ENCODE measurements at regions not wholly inside any gene's neighbourhood (a gene's known extent, or its start where the extent isn't known, plus 50 kb on each side); places are given as distances from the start of the nearest gene placed in this dataset.

DNA sequence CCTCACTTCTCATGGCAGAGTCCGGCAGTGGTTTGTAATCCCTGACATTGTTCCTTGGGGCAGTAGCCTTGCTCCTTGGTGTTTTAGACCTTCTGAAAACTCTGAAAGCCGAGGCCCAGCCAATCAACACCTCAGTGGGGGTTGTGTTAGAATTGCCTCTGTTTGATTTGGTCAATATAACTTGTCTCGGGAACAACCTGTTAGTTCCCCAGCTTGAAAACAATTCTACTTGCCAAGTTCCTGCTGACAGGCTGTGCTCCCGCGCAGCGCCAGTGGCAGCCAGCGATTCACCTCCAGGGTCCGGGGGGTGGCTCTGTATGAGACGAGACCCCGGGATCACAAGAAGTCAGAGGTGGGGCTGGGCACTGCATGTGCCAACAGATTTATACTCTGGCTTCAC, 81.4 kb upstream of the MEDAG start:
- Histone ChIP-seq H4K20me1 (ENCODE audit: control insufficient read depth, extremely low read depth, insufficient read depth, low read length) (no peaks in the 10 kb centered on the region), H3K79me2 (ENCODE audit: control insufficient read depth, insufficient read depth, low read length) (no peaks in the 10 kb centered on the region), H3K9ac (ENCODE audit: control insufficient read depth, extremely low read depth, insufficient read depth, low read length) (no peak overlapping the region), H3K4me1 (ENCODE audit: control insufficient read depth, extremely low read depth, insufficient read depth, low read length) (peaks cover 25% of the 10 kb centered on the region), H3K27ac (ENCODE audit: control insufficient read depth, insufficient read depth, low read length) (no peak overlapping the region), H3K4me3 (ENCODE audit: control insufficient read depth in 2 of 3, extremely low read depth in 1 of 3, insufficient read depth in 2 of 3, low read depth in 1 of 3, low read length in 3 of 3) (no peak overlapping the region), H2AFZ (ENCODE audit: control insufficient read depth, low read length) (no peak overlapping the region), H3K9me1 (ENCODE audit: control insufficient read depth, extremely low read depth, insufficient read depth, low read length) (no peaks in the 10 kb centered on the region), H3K9me3 (ENCODE audit: control insufficient read depth, low read depth, low read length) (no peaks in the 10 kb centered on the region), H3K4me2 (ENCODE audit: control insufficient read depth, extremely low read depth, insufficient read depth, low read depth, low read length) (no peak overlapping the region), H3K36me3 (ENCODE audit: control insufficient read depth in 2 of 2, extremely low read depth in 1 of 2, insufficient read depth in 2 of 2, low read length in 2 of 2) (no peaks in the 10 kb centered on the region), H3K27me3 (ENCODE audit: control insufficient read depth, extremely low read depth, insufficient read depth, low read length) (no peaks in the 10 kb centered on the region)
- FAIRE-seq (no peak), DNase-seq (ENCODE audit: low read depth, low spot score) (no peak)
- dilution Hi-C loops (cut with MboI; ENCODE audit: extremely low pct_ligation_motif_present, low sequenced_read_pairs) = no loop called here
- TF ChIP-seq, protein P1, sequence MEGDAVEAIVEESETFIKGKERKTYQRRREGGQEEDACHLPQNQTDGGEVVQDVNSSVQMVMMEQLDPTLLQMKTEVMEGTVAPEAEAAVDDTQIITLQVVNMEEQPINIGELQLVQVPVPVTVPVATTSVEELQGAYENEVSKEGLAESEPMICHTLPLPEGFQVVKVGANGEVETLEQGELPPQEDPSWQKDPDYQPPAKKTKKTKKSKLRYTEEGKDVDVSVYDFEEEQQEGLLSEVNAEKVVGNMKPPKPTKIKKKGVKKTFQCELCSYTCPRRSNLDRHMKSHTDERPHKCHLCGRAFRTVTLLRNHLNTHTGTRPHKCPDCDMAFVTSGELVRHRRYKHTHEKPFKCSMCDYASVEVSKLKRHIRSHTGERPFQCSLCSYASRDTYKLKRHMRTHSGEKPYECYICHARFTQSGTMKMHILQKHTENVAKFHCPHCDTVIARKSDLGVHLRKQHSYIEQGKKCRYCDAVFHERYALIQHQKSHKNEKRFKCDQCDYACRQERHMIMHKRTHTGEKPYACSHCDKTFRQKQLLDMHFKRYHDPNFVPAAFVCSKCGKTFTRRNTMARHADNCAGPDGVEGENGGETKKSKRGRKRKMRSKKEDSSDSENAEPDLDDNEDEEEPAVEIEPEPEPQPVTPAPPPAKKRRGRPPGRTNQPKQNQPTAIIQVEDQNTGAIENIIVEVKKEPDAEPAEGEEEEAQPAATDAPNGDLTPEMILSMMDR (optimal IDR thresholded peaks at IDR 0.05 in 1 of 3, IDR thresholded peaks at IDR 0.05 in 1 of 3, conservative IDR thresholded peaks at IDR 0.05 in 1 of 3; ENCODE audit: extremely low read depth in 1 of 3, insufficient read depth in 2 of 3, low read length in 3 of 3) = no peak
- TF ChIP-seq EZH2 (IDR thresholded peaks at IDR 0.05; ENCODE audit: low read length) = no peak

DNA sequence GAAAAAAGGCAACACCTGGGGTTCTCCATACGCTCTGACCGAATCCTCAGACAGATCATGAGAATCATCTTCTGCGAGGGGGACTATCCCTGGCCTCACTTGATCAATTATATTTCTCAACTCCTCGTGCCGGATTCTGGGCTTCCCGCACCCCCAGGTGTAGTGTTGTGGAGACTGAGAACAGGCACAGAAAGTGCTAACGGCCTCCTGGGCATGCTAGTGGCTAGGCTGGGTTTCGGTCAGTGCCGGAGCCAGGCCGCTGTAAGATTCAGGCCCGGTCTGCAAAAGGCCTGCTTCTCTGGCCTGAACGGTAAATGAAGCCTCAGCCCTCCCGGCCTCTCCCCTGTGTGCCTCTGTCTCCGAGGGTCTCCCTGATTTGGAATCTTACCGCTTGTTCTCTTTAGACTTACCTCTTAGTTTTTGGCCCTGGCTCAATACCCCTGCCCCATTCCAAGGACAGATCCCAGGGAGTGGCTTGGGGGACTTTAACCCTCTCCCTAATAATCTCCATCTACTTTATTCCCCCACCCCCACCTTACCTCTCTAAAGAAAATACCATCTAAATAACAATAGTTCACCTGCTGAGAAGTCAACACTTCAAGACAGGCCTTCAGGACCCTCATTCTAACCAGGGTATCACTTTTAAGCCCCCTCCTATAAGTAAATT, 79.0 kb upstream of the MEDAG start:
- Histone ChIP-seq H3K79me2 (ENCODE audit: control insufficient read depth, insufficient read depth, low read length) (no peaks in the 10 kb centered on the region), H3K27me3 (ENCODE audit: control insufficient read depth, extremely low read depth, insufficient read depth, low read length) (no peaks in the 10 kb centered on the region), H2AFZ (ENCODE audit: control insufficient read depth, low read length) (no peak overlapping the region), H3K9me3 (ENCODE audit: control insufficient read depth, low read depth, low read length) (no peaks in the 10 kb centered on the region), H3K36me3 (ENCODE audit: control insufficient read depth in 2 of 2, extremely low read depth in 1 of 2, insufficient read depth in 2 of 2, low read length in 2 of 2) (no peaks in the 10 kb centered on the region), H3K4me1 (ENCODE audit: control insufficient read depth, extremely low read depth, insufficient read depth, low read length) (peaks cover 28% of the 10 kb centered on the region), H3K9ac (ENCODE audit: control insufficient read depth, extremely low read depth, insufficient read depth, low read length) (no peak overlapping the region), H4K20me1 (ENCODE audit: control insufficient read depth, extremely low read depth, insufficient read depth, low read length) (no peaks in the 10 kb centered on the region), H3K9me1 (ENCODE audit: control insufficient read depth, extremely low read depth, insufficient read depth, low read length) (no peaks in the 10 kb centered on the region), H3K27ac (ENCODE audit: control insufficient read depth, insufficient read depth, low read length) (no peak overlapping the region), H3K4me3 (ENCODE audit: control insufficient read depth in 2 of 3, extremely low read depth in 1 of 3, insufficient read depth in 2 of 3, low read depth in 1 of 3, low read length in 3 of 3) (no peak overlapping the region), H3K4me2 (ENCODE audit: control insufficient read depth, extremely low read depth, insufficient read depth, low read depth, low read length) (no peak overlapping the region)
- dilution Hi-C loops (cut with MboI; ENCODE audit: extremely low pct_ligation_motif_present, low sequenced_read_pairs) = no loop called here
- DNase-seq (ENCODE audit: low read depth, low spot score) = no peak
- FAIRE-seq = no peak
- no peak for TF ChIP-seq EZH2 (IDR thresholded peaks at IDR 0.05; ENCODE audit: low read length)
- TF ChIP-seq, protein P1 (optimal IDR thresholded peaks at IDR 0.05 in 1 of 3, IDR thresholded peaks at IDR 0.05 in 1 of 3, conservative IDR thresholded peaks at IDR 0.05 in 1 of 3; ENCODE audit: extremely low read depth in 1 of 3, insufficient read depth in 2 of 3, low read length in 3 of 3) = no peak
